PC-9 (cell line): ENCODE measurements at regions not wholly inside any gene's neighbourhood (a gene's known extent, or its start where the extent isn't known, plus 50 kb on each side); places are given as distances from the start of the nearest gene placed in this dataset.

Experiments used
- EZH2 ChIP-seq: fragments of 200-600 bp; sonication (generic); IDR thresholded peaks from 2 replicates; pipeline ENCODE4 v1.8.0; 2017; ENCODE audit warnings: antibody characterized with exemption, low read depth
- TF ChIP-seq, protein P1 (sequence below): fragments of 200-600 bp; sonication (generic); conservative IDR thresholded peaks from 2 replicates; pipeline ENCODE4 v1.6.1; 2017; ENCODE audit warnings: mixed run types, antibody characterized with exemption, mild to moderate bottlenecking, moderate library complexity

DNA sequence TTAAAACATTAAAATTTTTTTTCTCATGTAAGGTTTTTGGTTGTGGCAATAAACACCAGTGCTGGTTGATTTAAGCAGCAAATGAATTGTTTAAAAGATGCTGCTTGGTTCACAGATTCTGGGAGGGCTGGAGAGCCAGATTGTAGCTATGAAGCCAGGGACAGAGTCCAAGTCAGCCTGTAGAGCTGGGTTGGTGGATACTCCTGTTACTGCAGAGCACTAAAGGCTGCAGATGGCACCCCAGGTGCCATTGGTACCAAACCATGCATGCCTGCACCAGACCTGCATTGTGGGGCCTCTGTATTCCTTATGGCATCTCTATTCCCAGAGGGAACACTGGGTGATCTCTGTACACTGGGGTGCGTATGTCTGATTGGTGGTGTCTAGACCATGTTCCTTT lies 113.3 kb downstream of the SNAPC1 start:
- TF ChIP-seq, protein P1, sequence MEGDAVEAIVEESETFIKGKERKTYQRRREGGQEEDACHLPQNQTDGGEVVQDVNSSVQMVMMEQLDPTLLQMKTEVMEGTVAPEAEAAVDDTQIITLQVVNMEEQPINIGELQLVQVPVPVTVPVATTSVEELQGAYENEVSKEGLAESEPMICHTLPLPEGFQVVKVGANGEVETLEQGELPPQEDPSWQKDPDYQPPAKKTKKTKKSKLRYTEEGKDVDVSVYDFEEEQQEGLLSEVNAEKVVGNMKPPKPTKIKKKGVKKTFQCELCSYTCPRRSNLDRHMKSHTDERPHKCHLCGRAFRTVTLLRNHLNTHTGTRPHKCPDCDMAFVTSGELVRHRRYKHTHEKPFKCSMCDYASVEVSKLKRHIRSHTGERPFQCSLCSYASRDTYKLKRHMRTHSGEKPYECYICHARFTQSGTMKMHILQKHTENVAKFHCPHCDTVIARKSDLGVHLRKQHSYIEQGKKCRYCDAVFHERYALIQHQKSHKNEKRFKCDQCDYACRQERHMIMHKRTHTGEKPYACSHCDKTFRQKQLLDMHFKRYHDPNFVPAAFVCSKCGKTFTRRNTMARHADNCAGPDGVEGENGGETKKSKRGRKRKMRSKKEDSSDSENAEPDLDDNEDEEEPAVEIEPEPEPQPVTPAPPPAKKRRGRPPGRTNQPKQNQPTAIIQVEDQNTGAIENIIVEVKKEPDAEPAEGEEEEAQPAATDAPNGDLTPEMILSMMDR = no peak
- TF ChIP-seq EZH2 = no peak
